WTC11 (cell line): ENCODE measurements at regions not wholly inside any gene's neighbourhood (a gene's known extent, or its start where the extent isn't known, plus 50 kb on each side); places are given as distances from the start of the nearest gene placed in this dataset.

Source experiments
- ERG ChIP-seq: fragments of 250-450 bp; sonication (Bioruptor Pico); IDR thresholded peaks from 2 replicates; pipeline ENCODE4 v1.8.0; 2021; ENCODE audit warnings: mild to moderate bottlenecking
- HMGXB4 ChIP-seq: sonication (generic); formaldehyde crosslinking; IDR thresholded peaks from 2 replicates; pipeline ENCODE4 v1.8.1; 2023; ENCODE audit warnings: mild to moderate bottlenecking, moderate library complexity, missing genetic modification reagents
- SMAD3 ChIP-seq: sonication (generic); formaldehyde crosslinking; IDR thresholded peaks from 2 replicates; pipeline ENCODE4 v1.8.0; 2022; ENCODE audit warnings: missing genetic modification reagents, mild to moderate bottlenecking, borderline replicate concordance
- USF1 ChIP-seq: sonication (generic); formaldehyde crosslinking; IDR thresholded peaks from 2 replicates; pipeline ENCODE4 v1.8.0; 2022; ENCODE audit warnings: mild to moderate bottlenecking, missing genetic modification reagents
- TF ChIP-seq, protein P1 (sequence below): sonication (generic); formaldehyde crosslinking; IDR thresholded peaks from 2 replicates; pipeline ENCODE4 v1.8.1; 2022; ENCODE audit warnings: low read depth, missing genetic modification reagents, borderline replicate concordance
- TF ChIP-seq, protein P2 (sequence below): fragments of 200-600 bp; IDR thresholded peaks from 2 replicates; pipeline ENCODE4 v1.8.0; 2022; ENCODE audit warnings: antibody characterized with exemption

- TF ChIP-seq USF1 (CRISPR knock-in tag) (no peak), ERG (CRISPR knock-in tag) (no peak), HMGXB4 (CRISPR knock-in tag) (no peak), SMAD3 (CRISPR knock-in tag) (no peak)
- TF ChIP-seq, protein P1, sequence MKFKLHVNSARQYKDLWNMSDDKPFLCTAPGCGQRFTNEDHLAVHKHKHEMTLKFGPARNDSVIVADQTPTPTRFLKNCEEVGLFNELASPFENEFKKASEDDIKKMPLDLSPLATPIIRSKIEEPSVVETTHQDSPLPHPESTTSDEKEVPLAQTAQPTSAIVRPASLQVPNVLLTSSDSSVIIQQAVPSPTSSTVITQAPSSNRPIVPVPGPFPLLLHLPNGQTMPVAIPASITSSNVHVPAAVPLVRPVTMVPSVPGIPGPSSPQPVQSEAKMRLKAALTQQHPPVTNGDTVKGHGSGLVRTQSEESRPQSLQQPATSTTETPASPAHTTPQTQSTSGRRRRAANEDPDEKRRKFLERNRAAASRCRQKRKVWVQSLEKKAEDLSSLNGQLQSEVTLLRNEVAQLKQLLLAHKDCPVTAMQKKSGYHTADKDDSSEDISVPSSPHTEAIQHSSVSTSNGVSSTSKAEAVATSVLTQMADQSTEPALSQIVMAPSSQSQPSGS: no peak
- TF ChIP-seq, protein P2, sequence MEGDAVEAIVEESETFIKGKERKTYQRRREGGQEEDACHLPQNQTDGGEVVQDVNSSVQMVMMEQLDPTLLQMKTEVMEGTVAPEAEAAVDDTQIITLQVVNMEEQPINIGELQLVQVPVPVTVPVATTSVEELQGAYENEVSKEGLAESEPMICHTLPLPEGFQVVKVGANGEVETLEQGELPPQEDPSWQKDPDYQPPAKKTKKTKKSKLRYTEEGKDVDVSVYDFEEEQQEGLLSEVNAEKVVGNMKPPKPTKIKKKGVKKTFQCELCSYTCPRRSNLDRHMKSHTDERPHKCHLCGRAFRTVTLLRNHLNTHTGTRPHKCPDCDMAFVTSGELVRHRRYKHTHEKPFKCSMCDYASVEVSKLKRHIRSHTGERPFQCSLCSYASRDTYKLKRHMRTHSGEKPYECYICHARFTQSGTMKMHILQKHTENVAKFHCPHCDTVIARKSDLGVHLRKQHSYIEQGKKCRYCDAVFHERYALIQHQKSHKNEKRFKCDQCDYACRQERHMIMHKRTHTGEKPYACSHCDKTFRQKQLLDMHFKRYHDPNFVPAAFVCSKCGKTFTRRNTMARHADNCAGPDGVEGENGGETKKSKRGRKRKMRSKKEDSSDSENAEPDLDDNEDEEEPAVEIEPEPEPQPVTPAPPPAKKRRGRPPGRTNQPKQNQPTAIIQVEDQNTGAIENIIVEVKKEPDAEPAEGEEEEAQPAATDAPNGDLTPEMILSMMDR: no peak
Observed at GRCh38 chr9:2536511-2536910, 85.1 kb upstream of the VLDLR start.
